ENCODE measurements at regions not wholly inside any gene's neighbourhood (a gene's known extent, or its start where the extent isn't known, plus 50 kb on each side); places are given as distances from the start of the nearest gene placed in this dataset.
"Not testable (repeated sequence)": the region's sequence is repeated elsewhere in the genome, so short reads cannot be mapped to it uniquely, and the experiment has no call there.

DNA sequence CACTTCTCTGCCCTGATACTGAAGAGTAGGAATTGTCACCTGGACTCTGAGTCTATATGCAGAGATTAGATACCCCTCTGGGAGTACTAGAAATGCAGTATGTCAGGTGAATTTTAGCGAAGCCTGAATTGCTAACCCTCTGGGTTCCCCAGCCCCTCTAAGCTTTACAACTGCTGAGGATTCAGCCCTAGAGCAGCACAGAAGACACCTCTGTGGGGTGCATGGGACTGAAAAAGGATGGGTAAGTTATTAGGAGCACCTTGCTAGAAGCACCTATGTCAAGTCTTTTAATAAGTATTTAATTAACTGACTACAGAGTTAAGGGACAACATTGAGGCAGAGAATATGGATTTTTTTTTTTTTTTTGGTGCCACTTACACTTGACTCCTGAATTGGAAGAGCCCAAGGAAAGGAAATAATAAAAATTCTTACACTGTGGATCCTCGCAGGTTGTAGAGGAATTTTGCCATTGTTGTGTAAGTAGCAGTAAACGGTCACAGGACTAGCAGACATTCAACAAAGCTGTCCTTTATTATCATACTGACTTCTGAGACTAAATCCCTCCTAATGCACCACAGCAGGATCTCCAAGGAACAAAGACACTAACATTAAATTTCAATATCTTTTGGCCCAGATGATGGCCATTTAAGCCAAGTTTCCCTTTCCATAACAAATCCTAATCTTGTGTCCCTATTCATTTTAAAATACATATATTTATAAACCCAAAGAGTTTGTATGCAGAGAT, 253.2 kb downstream of the ANKRD50 start:
- DNase-seq = no peak

DNA sequence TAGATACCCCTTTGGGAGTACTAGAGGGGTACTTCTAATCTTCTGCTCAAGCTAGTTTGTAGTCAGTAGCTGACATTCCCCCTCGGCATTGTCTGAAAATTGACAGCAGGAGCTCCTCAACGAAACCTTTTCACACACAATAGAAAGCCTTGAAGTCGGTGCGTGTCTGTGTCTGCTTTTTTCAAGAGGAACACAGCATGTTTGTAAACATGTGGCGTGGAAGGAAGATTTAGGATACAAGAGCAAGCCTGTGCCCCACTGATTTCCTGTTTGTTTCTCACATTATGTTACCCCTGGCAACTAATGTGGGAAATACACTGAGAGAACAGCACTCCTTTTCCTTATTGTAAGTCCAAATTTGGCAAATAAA, 252.6 kb downstream of the ANKRD50 start:
- no peak for DNase-seq

DNA sequence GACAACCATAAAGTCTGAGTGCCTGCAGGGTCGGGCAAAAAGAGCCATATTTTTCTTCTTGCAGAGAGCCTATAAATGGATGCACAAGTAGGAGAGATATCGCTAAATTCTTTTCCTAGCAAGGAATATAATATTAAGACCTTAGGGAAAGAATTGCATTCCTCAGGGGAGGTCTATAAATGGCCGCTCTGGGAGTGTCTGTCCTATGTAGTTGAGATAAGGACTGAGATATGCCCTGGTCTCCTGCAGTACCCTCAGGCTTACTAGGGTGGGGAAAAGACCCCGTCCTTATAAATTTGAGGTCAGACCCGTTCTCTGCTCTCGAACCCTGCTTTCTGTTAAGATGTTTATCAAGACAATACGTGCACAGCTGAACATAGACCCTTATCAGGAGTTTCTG, 250.9 kb downstream of the ANKRD50 start:
- not testable (repeated sequence) for DNase-seq

DNA sequence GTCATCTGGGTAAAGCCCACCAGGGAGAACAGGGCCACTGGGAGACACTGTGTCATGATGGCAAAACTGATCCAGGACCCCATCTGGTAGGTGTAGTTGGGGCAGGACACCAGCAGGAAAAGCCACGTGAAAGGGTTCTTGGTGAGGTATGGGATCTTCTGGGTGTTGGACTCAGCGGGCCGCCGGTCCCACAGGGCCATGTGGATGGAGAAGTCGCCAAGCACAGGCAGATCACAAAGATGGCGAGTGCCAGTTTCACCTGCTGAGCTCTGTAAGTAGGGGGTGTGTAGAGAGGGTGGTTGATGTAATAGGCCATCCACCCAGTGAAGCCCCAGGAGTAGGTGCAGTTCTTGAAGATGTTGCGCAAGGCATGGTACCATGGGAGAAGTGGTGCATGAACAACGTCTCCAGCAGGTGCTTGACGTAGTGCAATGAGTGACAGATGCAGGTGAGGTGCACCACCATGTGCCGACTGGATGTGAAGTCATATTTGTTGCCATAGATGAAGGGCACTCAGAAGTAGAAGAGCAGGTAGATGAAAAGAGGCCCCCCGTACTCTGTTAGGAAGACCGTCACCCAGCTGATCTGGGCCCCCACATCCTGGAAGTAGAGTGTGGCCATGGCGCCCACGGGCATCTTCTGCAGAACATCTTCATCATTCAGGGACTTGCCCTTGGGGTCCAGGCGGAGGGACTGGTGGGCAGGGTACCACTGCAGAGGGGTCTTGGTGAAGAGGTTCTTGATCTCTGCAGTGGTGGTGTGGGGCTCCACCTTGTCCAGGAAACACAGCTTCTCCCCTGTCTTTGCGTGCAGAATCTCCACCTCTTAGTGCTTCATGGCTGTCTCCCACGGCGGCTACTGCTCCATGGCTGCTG, 249.3 kb downstream of the ANKRD50 start:
- DNase-seq = no peak

DNA sequence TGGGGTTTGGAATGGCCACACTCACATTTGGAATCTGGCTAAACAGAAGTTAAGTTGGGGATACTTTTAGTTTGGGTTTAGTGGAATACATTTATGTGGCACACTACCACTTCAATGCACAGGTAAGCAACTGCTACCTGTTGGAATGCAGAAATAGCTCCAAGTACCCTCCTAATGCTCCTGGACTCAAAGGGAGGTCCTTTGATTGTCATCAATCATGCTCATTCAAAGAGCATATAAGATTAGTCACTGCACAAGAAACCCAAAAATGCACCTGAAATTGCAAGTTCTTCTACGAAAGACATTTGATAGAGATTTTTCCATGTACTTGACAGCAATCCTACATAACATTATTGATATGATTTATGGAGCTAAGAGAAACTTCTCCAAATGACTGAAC, 247.7 kb downstream of the ANKRD50 start:
- DNase-seq = no peak

DNA sequence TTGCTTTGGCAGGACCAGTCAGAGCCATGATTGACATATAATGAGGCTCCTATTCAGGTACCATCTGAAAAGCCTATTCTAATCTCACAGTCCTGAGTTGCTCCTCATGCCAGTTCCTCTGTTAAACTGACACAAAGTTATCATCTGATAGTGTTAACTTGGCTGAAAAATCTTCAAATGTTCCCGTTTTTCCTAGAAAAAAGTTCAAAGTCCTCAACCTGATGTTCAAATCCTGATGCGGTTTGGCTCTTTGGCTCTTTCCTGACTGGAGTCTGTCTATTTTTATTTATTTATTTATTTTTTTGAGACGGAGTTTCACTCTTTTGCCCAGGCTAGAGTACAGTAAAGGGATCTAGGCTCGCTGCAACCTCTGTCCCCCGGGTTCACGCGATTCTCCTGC, 244.2 kb downstream of the ANKRD50 start:
- no peak for DNase-seq

DNA sequence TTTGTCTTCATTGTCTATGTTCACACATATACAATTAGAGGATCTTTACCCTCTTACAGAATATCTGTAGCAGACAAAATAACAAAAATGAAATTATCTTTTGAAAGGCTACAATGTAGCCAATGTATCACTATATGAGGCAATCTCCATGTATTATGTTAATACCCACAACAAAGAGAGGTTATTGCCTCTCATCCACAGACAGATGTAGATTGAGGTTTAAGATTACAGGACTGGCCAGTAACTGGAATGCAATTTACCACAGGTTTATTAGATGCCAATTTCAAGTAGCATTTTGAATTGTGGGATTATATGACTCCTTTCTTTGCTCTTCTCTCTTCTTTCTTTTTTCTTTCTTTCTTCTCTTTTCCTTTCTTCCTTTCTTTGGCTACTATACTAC, 242.6 kb downstream of the ANKRD50 start:
- DNase-seq = no peak

DNA sequence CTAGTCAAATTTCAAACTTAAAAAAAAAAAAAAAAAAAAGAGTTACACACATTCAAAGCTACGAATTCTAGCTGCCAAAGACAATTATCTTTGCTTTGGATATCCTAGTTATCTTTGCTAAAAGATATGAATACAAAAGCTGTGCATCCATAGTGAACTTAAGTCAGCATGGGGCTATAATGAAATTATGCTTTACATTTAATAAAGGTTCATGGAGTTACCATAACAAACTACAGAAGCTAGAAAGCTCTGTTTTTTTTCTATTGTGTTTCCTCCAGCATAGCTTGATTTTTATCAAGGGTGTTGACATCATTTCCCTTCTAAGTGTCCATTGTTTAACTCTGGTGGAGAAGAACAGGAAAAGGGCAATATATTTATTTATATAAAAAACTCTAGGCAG, 234.1 kb downstream of the ANKRD50 start:
- no peak for DNase-seq

DNA sequence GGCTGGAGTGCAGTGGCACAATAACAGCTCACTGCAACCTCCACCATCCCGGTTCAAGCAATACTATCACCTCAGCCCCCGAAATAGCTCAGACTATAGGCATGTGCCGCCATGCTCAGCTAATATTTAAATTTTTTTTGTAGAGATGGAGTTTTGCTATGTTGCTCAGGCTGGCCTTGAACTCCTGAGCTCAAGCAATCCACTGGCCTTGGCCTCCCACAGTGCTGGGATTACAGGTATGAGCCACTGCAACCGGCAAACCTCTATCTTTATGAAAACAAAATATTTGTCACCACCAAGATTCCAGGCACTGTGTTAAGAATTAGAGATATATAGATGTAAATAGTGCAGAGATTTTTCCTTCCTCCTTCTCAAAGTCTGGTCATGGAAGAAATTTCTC, 232.5 kb downstream of the ANKRD50 start:
- no peak for DNase-seq

DNA sequence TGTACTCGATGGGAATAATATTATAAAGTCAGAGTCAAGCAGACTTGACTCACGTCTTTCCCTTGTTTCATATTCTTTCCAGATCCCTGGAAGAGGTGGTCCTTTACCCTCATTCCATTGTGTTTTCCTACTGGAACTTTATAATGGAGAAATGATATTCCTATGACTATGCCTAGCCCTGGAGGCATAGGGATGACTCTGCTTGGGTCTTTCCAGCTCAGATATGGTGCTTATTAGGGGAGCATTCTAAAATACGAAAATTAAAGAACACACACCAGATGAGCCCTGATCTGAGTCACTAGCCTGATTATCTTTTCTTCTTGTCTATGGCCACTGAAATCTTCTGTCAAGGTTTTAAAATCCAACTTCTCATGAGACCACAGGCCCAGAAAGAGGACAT, 231.4 kb downstream of the ANKRD50 start:
- no peak for DNase-seq

DNA sequence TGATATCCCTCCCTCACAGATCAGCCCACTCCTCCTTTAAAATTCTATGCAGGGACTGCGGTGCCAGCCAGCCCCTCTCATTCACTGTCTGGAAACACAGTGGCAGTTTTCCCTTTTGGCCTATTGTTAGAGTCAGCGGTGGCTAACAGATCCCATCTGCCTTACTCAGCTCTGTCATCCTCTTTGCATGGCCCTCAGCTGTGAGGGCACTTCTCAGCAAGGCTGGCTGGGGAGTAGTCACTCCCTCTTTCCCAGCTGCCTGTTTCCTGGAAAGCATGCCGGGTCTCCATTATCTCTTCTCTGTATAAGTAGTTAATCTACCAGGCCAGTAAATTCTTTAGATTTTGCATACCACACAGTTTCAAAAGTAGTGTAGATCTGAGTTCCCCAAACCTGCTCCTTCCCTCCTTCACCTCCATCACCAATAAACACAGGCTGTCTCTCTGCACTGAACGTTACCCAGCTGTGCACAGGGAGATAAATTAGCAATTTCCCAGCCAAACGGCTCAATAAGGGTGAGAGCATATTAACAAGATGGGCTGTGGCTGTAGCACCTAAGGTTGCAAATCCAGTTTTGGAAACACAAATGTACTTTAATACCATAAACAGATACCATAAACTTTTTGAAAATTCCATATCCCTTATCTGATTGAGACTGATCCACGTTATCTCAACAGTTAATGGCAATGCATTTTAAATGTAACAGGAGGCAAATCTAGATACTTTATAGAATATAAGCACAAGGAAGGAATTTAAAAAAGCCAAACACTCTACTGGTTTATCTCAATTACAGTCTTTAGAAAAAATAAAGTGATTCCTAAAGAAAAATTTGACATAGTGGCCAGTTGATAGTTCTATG, 229.3 kb downstream of the ANKRD50 start:
- no peak for DNase-seq

DNA sequence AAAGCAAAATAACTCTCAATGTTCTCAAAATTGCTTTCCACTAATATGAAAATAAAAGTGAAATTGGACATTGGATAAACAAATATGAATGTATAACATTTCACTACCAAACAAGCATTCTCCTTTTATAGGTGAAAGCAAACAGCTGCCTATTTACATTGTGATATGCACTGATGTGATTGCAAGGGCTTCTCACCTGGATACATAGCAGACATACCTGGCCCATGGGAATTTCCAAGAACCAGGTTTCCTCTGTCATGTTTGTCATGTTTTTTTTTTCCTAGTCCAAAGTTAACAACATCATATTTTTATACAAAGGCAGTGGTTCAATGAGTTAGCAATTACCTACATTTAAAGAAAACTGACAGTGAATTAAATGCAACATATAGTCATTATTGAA, 228.5 kb downstream of the ANKRD50 start:
- DNase-seq = no peak

DNA sequence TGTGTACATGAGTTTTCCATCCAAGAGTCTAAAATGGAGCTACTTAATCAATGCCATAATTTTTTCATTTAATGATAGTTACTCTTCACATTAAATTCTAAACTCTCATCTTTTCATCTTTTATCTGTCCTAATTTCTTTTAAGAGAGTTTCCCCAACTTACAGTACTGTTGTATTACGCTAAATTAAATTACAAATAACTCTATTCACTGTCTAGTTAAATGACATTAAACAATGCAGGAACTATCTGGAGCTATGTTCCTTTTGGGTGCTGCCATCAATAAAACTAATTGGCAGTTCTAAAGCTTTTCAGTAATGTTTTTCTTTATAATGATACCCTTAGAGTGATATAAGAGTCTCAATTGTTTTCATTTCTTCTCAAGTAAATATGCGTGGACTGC, 227.6 kb downstream of the ANKRD50 start:
- DNase-seq = no peak

DNA sequence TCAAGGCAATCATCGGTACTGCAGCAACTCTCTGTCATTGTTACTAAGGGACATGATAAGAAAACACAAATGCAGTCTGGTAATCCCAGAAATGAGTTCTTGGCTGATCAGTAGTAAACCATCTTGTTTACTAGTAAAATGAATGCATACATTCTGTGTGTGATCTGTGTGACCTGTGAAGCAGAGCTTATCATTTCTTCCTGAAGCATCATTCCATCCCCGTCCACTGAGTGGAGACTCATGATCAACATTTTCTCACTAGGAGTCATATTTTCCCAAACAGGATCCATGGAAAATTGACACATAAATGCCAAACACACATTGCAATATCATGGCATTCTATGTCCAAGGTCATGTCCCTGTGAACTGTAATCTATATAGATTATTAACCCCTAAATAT, 226.1 kb downstream of the ANKRD50 start:
- DNase-seq = no peak

DNA sequence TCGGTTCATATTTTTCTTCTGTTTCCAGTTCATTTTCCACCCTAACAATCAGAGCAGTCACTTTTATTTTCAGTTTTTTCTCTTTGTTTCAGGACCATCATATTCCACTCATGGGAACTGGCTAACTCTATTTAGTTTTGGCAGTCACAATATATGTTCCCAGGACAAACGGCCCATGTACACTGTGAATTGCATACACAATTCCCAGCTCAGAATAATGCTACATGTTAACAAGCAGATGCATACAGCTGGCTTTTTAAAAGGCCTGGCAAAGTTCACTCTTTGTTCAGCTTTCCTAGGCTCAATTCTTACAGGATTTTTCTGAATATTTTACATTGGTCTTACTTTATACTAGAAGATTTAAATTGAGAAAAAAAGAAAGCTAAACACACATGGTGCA, 224.9 kb downstream of the ANKRD50 start:
- DNase-seq = no peak

DNA sequence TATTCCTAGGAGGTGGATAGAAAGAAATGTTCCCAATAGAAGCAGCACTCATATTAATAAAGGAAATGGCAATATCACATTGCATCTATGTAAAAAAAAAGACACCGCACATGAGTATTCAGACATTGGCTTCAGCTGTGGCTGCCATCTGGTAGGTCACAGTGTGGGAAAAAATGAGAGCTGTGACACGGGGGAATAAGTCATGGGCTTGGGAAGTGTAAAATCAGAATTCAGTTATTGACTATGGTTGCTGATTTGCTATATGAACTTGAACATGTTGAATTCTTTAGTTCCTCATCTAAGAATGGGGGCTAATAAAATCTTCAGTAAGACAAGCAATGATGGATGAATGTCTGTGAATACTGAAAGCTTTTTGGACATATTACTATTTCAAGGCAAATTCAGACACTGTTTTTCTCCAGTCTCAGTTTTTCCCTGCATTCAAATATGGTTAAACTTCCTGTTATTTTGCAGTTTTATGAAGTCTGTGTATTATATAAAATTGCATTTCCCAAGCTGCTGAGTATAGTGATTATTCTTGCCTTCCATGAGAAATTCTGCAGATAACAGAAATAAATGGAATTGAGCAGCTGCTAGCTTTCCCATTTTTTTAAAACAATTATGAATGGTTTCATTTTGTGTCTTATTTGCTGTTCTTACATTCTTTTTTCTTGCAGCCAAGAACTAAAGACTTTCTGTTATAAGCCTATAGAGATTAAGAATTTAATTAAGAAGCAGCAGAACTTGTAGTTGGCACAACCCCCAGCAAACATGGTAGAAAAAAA, 221.0 kb downstream of the ANKRD50 start:
- no peak for DNase-seq

DNA sequence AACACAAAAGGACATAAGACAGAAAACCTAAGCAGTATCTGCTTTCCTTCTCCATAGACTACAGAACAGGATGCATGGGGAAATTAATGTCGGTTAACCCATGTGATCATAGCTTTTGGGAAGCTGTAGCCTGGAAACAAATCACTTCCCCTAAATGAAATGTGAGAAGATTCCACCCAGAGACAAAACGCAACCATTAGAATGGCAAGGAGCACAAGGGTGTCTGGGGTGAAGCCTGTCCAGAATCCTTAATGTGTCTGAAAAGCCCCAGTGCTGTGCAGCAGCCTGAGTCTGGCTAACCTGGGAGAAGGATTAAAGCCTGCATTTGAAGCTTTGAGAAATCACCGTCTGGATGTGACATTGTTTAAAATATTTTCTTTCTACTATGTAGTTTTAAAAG, 213.3 kb downstream of the ANKRD50 start:
- DNase-seq = no peak

DNA sequence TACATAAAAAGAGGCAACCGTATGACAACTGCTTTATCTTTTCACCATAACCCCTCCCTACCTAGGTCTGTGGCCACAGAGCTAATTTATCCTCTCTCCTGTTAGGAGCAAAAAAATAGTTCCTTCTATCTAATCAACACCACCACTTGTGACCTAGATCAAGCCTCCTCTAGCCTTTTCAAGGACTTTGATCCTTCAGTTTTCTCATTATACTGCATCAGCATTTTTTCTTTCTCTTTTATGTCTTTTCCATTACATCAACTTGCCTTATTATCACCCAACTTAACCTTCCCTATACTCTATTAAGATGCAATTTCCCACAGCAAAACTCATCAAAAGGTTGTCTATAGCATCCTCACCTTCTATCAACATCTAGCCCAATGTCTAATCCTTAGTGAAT, 211.0 kb downstream of the ANKRD50 start:
- no peak for DNase-seq

DNA sequence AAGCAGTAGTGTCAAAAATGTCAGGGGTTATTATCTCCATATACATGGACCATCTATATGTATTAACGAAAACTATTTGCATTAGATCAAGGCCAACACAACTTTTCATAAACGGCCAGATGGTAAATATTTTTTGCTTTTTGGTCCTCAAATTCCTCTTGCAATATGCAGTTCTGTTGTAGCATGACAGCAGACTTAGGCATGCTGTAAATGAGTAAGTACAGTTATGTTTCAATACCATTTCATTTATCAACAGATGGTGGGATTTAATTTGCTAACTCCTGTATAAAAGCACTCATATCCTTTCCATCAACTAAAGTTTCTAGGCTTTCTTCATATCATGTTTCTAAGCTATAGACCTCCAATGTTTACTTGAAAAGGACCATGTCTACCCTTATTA, 208.1 kb downstream of the ANKRD50 start:
- DNase-seq = no peak

DNA sequence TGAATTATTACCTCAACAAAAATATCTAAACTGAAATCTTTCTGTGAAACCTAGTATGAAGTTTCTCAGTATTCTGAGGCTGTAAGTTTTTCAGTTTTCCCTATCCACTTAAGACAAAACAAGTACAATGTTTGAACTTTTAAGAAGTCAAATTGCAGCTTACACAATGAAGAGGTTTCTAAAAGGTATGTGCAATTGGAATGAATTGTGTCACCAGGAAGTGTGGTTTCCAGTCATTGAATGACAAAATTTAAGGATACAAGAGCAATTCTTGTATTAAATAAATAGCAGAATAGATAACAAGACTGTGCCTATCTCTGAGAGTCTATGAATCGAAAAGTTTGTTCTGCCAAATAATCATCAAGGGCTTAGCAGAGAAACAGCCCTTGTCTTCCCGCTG, 207.3 kb downstream of the ANKRD50 start:
- DNase-seq = no peak

DNA sequence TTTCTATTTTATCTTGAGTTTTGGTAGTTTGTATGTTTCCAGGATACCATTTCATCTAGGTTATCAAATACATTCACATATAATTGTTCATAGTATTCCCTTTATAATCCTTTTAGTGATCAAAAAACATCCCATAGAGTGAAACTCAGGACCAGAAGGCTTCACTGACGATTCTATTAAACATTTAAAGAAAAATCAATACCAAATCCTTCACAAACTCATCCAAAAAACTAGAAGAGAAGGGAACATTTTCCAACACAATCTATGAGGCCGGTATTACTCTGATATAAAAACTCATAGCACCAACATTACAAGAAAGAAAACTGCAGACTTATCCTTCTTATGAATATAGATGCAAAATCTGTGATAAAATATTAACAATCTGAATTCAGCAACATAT, 203.4 kb downstream of the ANKRD50 start:
- no peak for DNase-seq

DNA sequence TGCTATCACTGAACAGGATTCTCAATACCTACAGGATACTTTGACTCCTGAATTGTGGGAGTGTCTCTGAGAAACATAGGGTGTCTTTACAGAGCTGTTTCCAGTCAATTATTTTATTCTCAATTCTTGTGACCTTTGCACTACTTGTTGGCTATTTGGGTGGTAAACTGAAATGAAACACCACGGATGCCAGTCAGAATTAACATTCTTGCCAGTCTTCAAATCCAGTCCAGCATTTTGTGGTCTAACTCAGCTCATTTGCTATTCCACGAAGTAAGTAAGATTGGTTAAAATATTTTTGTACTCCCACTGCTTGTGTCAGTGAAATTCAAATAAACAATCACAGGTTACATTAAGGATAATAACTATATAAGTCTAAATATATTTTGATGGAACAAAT, 197.9 kb downstream of the ANKRD50 start:
- no peak for DNase-seq

DNA sequence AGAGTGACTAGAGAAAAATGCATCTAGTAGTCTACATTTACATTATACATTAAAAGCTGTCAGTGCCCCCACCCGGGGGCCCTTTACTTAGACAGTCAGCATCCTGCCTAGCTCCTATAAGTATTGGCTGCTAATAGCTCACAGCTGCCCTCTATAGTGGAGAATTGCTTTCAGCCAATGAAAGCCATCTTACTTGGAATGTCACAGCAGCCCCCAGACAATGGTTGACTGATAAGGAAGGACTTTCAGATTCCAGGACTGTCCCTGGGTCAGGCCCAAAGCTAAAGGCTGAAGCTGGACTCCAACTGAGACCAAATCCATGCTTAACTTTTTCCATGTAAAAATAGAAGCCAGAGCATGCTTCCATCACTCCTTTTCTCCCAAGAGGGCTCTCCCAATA, 196.9 kb downstream of the ANKRD50 start:
- DNase-seq = no peak
